Uterus (tissue), 2 donors: ENCODE measurements at regions not wholly inside any gene's neighbourhood (a gene's known extent, or its start where the extent isn't known, plus 50 kb on each side); places are given as distances from the start of the nearest gene placed in this dataset.

Source experiments
- POLR2A ChIP-seq, 2 donors: fragments of 450-650 bp; IDR thresholded peaks; one replicate each; pipeline ENCODE4 v1.6.1; 2016; ENCODE audit warnings: antibody characterized with exemption in 2 of 2, mild to moderate bottlenecking in 1 of 2, moderate library complexity in 1 of 2
- TF ChIP-seq, protein P1 (sequence below), 4 experiments: fragments of 200-600 bp in 2 of 4; fragments of 450-650 bp in 2 of 4; sonication (generic) in 2 of 4; IDR thresholded peaks; one replicate each; pipeline ENCODE4 v1.5.1; 2016 to 2019; ENCODE audit warnings: antibody characterized with exemption in 4 of 4, mild to moderate bottlenecking in 2 of 4, moderate library complexity in 1 of 4

DNA sequence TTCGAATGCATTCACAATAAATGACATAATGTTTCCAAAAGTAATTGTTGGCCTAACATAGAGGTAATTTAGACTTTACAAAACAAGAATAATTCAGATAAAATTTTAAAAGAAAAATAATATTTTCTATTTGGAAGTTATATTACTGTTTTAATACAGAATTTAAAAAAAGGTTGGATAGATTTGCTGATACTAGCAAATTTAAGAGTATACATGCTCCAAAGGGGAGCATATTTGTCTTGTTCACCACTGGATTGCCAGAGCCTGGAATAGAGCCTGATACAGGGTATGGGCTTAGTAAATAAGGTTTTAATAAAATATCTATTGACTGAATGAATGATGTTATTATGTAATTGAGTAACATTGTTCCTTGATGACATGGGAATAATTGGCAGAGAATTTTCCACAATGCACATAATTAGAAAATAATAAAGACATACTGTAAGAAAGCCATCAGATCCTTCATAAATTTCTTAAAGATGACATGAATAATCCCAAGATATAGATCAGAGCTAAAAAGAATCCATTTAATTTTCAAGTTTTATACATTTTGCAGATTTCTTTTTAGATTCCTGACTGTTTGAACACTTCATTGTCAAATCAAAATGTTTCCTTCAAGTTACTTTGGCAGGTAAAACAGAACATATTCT lies 305.3 kb downstream of the SLC6A15 start:
- TF ChIP-seq, protein P1, sequence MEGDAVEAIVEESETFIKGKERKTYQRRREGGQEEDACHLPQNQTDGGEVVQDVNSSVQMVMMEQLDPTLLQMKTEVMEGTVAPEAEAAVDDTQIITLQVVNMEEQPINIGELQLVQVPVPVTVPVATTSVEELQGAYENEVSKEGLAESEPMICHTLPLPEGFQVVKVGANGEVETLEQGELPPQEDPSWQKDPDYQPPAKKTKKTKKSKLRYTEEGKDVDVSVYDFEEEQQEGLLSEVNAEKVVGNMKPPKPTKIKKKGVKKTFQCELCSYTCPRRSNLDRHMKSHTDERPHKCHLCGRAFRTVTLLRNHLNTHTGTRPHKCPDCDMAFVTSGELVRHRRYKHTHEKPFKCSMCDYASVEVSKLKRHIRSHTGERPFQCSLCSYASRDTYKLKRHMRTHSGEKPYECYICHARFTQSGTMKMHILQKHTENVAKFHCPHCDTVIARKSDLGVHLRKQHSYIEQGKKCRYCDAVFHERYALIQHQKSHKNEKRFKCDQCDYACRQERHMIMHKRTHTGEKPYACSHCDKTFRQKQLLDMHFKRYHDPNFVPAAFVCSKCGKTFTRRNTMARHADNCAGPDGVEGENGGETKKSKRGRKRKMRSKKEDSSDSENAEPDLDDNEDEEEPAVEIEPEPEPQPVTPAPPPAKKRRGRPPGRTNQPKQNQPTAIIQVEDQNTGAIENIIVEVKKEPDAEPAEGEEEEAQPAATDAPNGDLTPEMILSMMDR (IDR thresholded peaks at IDR 0.05), result no peak
- no peak for TF ChIP-seq POLR2A (IDR thresholded peaks at IDR 0.05)
